Upper lobe of left lung (tissue), 4 donors: ENCODE measurements at regions not wholly inside any gene's neighbourhood (a gene's known extent, or its start where the extent isn't known, plus 50 kb on each side); places are given as distances from the start of the nearest gene placed in this dataset.

Source experiments
- EP300 ChIP-seq, 4 donors: sonication (generic); formaldehyde crosslinking; IDR thresholded peaks; one replicate each; pipeline ENCODE4 v1.5.1; 2017; ENCODE audit warnings: antibody characterized with exemption in 4 of 4, control low read depth in 2 of 4
- POLR2A ChIP-seq, 4 donors: fragments of 450-650 bp; IDR thresholded peaks; one replicate each; pipeline ENCODE4 v1.5.1; 2016 to 2017; ENCODE audit warnings: antibody characterized with exemption in 4 of 4, mild to moderate bottlenecking in 2 of 4
- POLR2AphosphoS5 ChIP-seq, 2 donors: sonication (generic); formaldehyde crosslinking; IDR thresholded peaks; one replicate each; pipeline ENCODE4 v1.5.1; 2017; ENCODE audit warnings: antibody characterized with exemption in 2 of 2
- TF ChIP-seq, protein P1 (sequence below), 6 experiments: fragments of 450-650 bp in 4 of 6; fragments of 200-600 bp in 2 of 6; sonication (generic) in 2 of 6; IDR thresholded peaks; one replicate each; pipeline ENCODE4 v1.5.1; 2016 to 2019; ENCODE audit warnings: antibody characterized with exemption in 6 of 6

DNA sequence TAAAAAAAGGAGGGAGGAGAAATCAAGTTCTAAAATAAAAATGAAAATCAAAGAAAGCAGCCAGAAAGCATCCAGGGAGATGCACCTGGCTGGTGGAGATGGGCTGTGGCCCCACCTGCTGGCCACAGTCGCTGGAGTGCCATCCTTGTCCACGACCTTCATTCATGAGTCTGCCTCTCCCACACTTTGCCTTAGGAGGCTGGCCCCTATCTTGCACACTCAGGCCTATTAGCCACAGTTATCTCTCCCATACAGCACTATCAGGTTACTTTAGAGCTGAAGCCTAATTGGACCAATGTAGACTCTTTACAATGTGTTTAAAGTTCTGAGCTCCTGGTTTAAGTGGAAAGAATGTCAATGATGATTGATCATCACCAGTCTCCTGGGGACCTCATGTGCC is 392.0 kb upstream of the RORA start:
- TF ChIP-seq, protein P1, sequence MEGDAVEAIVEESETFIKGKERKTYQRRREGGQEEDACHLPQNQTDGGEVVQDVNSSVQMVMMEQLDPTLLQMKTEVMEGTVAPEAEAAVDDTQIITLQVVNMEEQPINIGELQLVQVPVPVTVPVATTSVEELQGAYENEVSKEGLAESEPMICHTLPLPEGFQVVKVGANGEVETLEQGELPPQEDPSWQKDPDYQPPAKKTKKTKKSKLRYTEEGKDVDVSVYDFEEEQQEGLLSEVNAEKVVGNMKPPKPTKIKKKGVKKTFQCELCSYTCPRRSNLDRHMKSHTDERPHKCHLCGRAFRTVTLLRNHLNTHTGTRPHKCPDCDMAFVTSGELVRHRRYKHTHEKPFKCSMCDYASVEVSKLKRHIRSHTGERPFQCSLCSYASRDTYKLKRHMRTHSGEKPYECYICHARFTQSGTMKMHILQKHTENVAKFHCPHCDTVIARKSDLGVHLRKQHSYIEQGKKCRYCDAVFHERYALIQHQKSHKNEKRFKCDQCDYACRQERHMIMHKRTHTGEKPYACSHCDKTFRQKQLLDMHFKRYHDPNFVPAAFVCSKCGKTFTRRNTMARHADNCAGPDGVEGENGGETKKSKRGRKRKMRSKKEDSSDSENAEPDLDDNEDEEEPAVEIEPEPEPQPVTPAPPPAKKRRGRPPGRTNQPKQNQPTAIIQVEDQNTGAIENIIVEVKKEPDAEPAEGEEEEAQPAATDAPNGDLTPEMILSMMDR (IDR thresholded peaks at IDR 0.05): peak in 4 of 6 experiments; percentile 14 to 32 (median 16)
- TF ChIP-seq POLR2AphosphoS5 (IDR thresholded peaks at IDR 0.05) (no peak), POLR2A (IDR thresholded peaks at IDR 0.05) (no peak), EP300 (IDR thresholded peaks at IDR 0.05) (no peak)
